K562 (cell line): ENCODE measurements at regions not wholly inside any gene's neighbourhood (a gene's known extent, or its start where the extent isn't known, plus 50 kb on each side); places are given as distances from the start of the nearest gene placed in this dataset.

ENCODE experiments used
- ATAC-seq: fragments of 200-7000 bp; cut with Tn5 transposase; 3 replicates; pipeline ENCODE4 v1.9.1; 2020; ENCODE audit warnings: moderate library complexity
- BruUV-seq: library from RNA; stranded (reverse); fragments of 400-500 nt; replicated peaks from 2 replicates; lab custom pipeline; 2021; lab: Mats Ljungman, UMichigan
- CTCF ChIA-PET: fragments of 300-600 bp; formaldehyde crosslinking; extraction: SDS; loops from one replicate; lab custom pipeline; 2021; ENCODE audit warnings: low intra/inter-chr PET ratio; lab: Yijun Ruan, JAX
- POLR2A ChIA-PET: fragments of 300-600, 350-650 bp; sonication (Branson Sonifier 250); formaldehyde crosslinking; extraction: SDS; loops from one replicate; lab custom pipeline; 2021; ENCODE audit warnings: antibody characterized with exemption, inconsistent platforms; lab: Yijun Ruan, JAX
- DNase-seq, 4 experiments: peaks; one replicate each; pipeline versions ENCODE4 v3.0.0 to v3.0.0-alpha.2; 2011 to 2018; ENCODE audit warnings: low spot score in 3 of 4, mixed read lengths in 3 of 4; ENCODE audit errors: extremely low read depth in 1 of 4
- FAIRE-seq: peaks from 2 replicates; lab custom pipeline; 2011; peaks lifted over from hg19 to GRCh38; lab: Jason Lieb, UNC
- H2AFZ ChIP-seq: 2 replicates; pipeline ENCODE4 v1.6.0; 2011; ENCODE audit warnings: low read depth, low read length, control low read depth, inconsistent platforms
- H3K27ac ChIP-seq: fragments of 200-600 bp; 3 replicates; pipeline ENCODE4 v1.8.0; 2011; ENCODE audit warnings: low read depth, mild to moderate bottlenecking, control low read depth, inconsistent platforms, low read length, moderate library complexity, mixed read lengths; ENCODE audit errors: extremely low read depth
- H3K27me3 ChIP-seq, 2 experiments: fragments of 300-600 bp in 1 of 2; 2 replicates in 1 of 2; 3 replicates in 1 of 2; pipeline versions ENCODE4 v1.6.0 to v1.8.0; 2011; ENCODE audit warnings: inconsistent platforms in 2 of 2, low read length in 2 of 2, mild to moderate bottlenecking in 1 of 2, mixed read lengths in 1 of 2, moderate library complexity in 1 of 2; ENCODE audit not compliant: control insufficient read depth in 2 of 2, insufficient read depth in 2 of 2
- H3K36me3 ChIP-seq: fragments of 300-600 bp; 3 replicates; pipeline ENCODE4 v1.8.0; 2011; ENCODE audit warnings: mild to moderate bottlenecking, low read length, inconsistent platforms; ENCODE audit not compliant: control insufficient read depth, insufficient read depth
- H3K4me1 ChIP-seq, 2 experiments: fragments of 200-600 bp in 1 of 2; replicated peaks in 1 of 2; 2 replicates in 1 of 2; 3 replicates in 1 of 2; pipeline versions ENCODE4 v1.5.1 to v1.8.0; 2011; ENCODE audit warnings: inconsistent platforms in 2 of 2, low read length in 2 of 2, mild to moderate bottlenecking in 1 of 2, mixed read lengths in 1 of 2, moderate library complexity in 1 of 2; ENCODE audit not compliant: control insufficient read depth in 2 of 2, insufficient read depth in 2 of 2
- H3K4me2 ChIP-seq: 2 replicates; pipeline ENCODE4 v1.6.1; 2011; ENCODE audit warnings: low read length, control low read depth, inconsistent platforms, mixed read lengths; ENCODE audit not compliant: insufficient read depth
- H3K4me3 ChIP-seq: fragments of 200-600 bp; sonication (generic), shearing (Covaris generic); 2 replicates; pipeline ENCODE4 v1.5.1; 2016; ENCODE audit warnings: control low read depth, inconsistent platforms
- H3K79me2 ChIP-seq: fragments of 200-600 bp; 3 replicates; pipeline ENCODE4 v1.8.0; 2011; ENCODE audit warnings: low read length, inconsistent platforms; ENCODE audit not compliant: control insufficient read depth, insufficient read depth
- H3K9ac ChIP-seq, 2 experiments: 2 replicates each; pipeline versions ENCODE4 v1.6.0 to v1.6.1; 2011; ENCODE audit warnings: low read depth in 2 of 2, low read length in 2 of 2, control low read depth in 1 of 2, inconsistent platforms in 1 of 2, mild to moderate bottlenecking in 1 of 2, mixed read lengths in 1 of 2; ENCODE audit not compliant: insufficient read depth in 1 of 2
- H3K9me1 ChIP-seq: one replicate; pipeline ENCODE4 v1.6.0; 2011; ENCODE audit warnings: inconsistent platforms, mild to moderate bottlenecking, low read length, moderate library complexity; ENCODE audit not compliant: control insufficient read depth, insufficient read depth
- H3K9me3 ChIP-seq: replicated peaks from 2 replicates; pipeline ENCODE4 v1.5.1; 2011; ENCODE audit warnings: low read depth, low read length, inconsistent platforms; ENCODE audit not compliant: control insufficient read depth, insufficient read depth
- H4K20me1 ChIP-seq: replicated peaks from 2 replicates; pipeline ENCODE4 v1.6.1; 2011; ENCODE audit warnings: low read length, inconsistent platforms, mixed read lengths; ENCODE audit not compliant: control insufficient read depth, insufficient read depth
- CHD2 ChIP-seq: IDR thresholded peaks from 2 replicates; pipeline ENCODE4 v1.6.1; 2011; ENCODE audit warnings: low read depth, low read length
- ERF ChIP-seq: fragments of 450-650 bp; formaldehyde crosslinking; IDR thresholded peaks from 2 replicates; pipeline ENCODE4 v1.4.0; 2020; ENCODE audit warnings: mild to moderate bottlenecking, mixed read lengths
- MTF1 ChIP-seq: fragments of 250-450 bp; sonication (Bioruptor Pico); IDR thresholded peaks from 2 replicates; pipeline ENCODE4 v1.9.0; 2021; ENCODE audit warnings: moderate library complexity, mild to moderate bottlenecking, inconsistent platforms, borderline replicate concordance
- TAF7 ChIP-seq: fragments of 450-650 bp; IDR thresholded peaks from 2 replicates; pipeline ENCODE4 v1.6.1; 2016; ENCODE audit warnings: missing genetic modification characterization, missing compliant biosample characterization
- ZBED1 ChIP-seq: IDR thresholded peaks from 2 replicates; pipeline ENCODE4 v1.6.1; 2014
- ZFP36 ChIP-seq: fragments of 150-350 bp; IDR thresholded peaks from 2 replicates; pipeline ENCODE4 v1.6.1; 2018; ENCODE audit warnings: low read length, low read depth; ENCODE audit not compliant: partially characterized antibody
- ZNF12 ChIP-seq: sonication (generic); formaldehyde crosslinking; IDR thresholded peaks from 2 replicates; pipeline ENCODE4 v1.4.0; 2020; ENCODE audit warnings: mild to moderate bottlenecking, missing genetic modification reagents
- ZNF165 ChIP-seq: fragments of 250-450 bp; sonication (Bioruptor Pico); IDR thresholded peaks from 2 replicates; pipeline ENCODE4 v1.4.0; 2020; ENCODE audit warnings: borderline replicate concordance
- ZNF311 ChIP-seq: fragments of 250-450 bp; sonication (Bioruptor Pico); IDR thresholded peaks from 2 replicates; pipeline ENCODE4 v1.4.0; 2020; ENCODE audit warnings: mild to moderate bottlenecking, moderate library complexity
- WGBS: fragments of 100-300 bp; shearing (Covaris generic); methylation state at CpG from one replicate; pipeline ENCODE4 v1.1.6; 2016; ENCODE audit warnings: low coverage, mixed read lengths; ENCODE audit not compliant: insufficient coverage; ENCODE audit errors: missing lambda C conversion rate; 5-methylcytosine and 5-hydroxymethylcytosine counted together
- in situ Hi-C: fragments of 300-500 bp; cut with MboI; formaldehyde crosslinking; loops from 4 replicates; pipeline ENCODE4 v1.15.0; 2018; ENCODE audit warnings: inconsistent platforms, mixed read lengths
- intact Hi-C: fragments of 100-400 bp; cut with micrococcal nuclease; formaldehyde crosslinking; loops from 2 replicates; pipeline ENCODE4 v1.14.2; 2022
- TF ChIP-seq, protein P1 (sequence below): fragments of 450-650 bp; IDR thresholded peaks from 2 replicates; pipeline ENCODE4 v1.6.1; 2016; ENCODE audit warnings: missing biosample characterization, missing genetic modification characterization

DNA sequence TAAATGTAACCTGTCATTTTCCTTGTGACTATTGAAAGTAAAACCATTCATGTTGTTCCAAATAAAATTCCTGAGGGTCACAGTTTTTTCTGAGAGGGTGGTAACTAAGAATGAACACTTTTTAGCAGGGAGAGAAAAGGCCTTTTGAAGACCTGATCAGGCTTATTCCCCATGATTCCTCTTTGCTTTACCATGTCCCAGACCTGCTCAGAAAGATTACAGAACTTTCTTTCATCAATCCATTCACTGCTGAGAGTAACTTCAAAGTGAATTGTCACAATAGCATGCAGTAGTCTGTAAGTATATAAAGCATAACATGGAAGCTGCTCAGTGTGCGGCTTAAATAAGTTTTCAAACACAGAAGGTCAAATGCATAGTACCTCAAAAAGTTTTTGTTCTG lies 201.5 kb upstream of the COL11A1 start:
- no peak overlapping the region for H3K9ac ChIP-seq
- DNase-seq (no peak), FAIRE-seq (no peak), ATAC-seq (no peak)
- no peak overlapping the region for H3K4me3 ChIP-seq
- 0 out of 2 replicates have a peak, but pooled peaks cover 2% of the 10 kb centered on the region for H3K9me3 ChIP-seq
- WGBS = 7% methylated on average over 1 of the region's 1 CpG
- H4K20me1 ChIP-seq = no peaks in the 10 kb centered on the region
- H3K9me1 ChIP-seq = no peaks in the 10 kb centered on the region
- no peak overlapping the region for H2AFZ ChIP-seq
- H3K4me2 ChIP-seq = no peak overlapping the region
- TF ChIP-seq ZFP36 = no peak
- no peak for TF ChIP-seq ZNF165 (CRISPR knock-in tag)
- TF ChIP-seq, protein P1, sequence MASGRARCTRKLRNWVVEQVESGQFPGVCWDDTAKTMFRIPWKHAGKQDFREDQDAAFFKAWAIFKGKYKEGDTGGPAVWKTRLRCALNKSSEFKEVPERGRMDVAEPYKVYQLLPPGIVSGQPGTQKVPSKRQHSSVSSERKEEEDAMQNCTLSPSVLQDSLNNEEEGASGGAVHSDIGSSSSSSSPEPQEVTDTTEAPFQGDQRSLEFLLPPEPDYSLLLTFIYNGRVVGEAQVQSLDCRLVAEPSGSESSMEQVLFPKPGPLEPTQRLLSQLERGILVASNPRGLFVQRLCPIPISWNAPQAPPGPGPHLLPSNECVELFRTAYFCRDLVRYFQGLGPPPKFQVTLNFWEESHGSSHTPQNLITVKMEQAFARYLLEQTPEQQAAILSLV = no peak
- no peak for TF ChIP-seq CHD2
- TF ChIP-seq ZBED1 = no peak
- no peak for TF ChIP-seq MTF1 (CRISPR knock-in tag)
- TF ChIP-seq ZNF12 (CRISPR knock-in tag) = no peak
- CTCF ChIA-PET = no interaction called here
- H3K4me1 ChIP-seq = no peaks in the 10 kb centered on the region
- H3K79me2 ChIP-seq = no peaks in the 10 kb centered on the region
- intact Hi-C loops (no loop called here), in situ Hi-C loops (no loop called here)
- POLR2A ChIA-PET = no interaction called here
- BruUV-seq = no TSS peak
- no peaks in the 10 kb centered on the region for H3K27me3 ChIP-seq
- no peak overlapping the region for H3K27ac ChIP-seq
- H3K36me3 ChIP-seq = no peaks in the 10 kb centered on the region

DNA sequence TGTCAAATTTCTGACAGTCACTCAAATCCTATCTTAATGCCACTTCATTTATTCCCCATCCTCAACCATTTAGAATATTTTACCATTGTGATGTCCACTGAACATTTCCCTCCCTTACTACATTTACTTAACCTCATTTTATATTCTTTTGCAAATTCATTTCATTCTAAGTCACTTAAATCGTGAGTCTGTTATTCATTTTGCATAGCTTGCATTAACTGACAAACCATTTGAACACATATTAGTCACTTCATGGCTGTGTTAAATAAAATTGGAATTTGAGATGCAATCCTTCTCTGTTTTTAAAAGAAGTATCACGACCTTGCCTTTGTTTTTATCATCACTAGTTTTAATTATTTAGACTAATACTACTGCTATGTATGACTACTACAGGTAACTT lies 199.4 kb upstream of the COL11A1 start:
- H3K9me3 ChIP-seq = 0 out of 2 replicates have a peak, but pooled peaks cover 2% of the 10 kb centered on the region
- no peaks in the 10 kb centered on the region for H3K79me2 ChIP-seq
- no peaks in the 10 kb centered on the region for H4K20me1 ChIP-seq
- DNase-seq (no peak), ATAC-seq (no peak), FAIRE-seq (no peak)
- H3K27ac ChIP-seq = no peak overlapping the region
- H3K27me3 ChIP-seq = no peaks in the 10 kb centered on the region
- 0% methylated on average over 2 of the region's 2 CpGs for WGBS
- BruUV-seq = no TSS peak
- H3K4me2 ChIP-seq = no peak overlapping the region
- no peak overlapping the region for H3K9ac ChIP-seq
- intact Hi-C loops = no loop called here
- no peaks in the 10 kb centered on the region for H3K9me1 ChIP-seq
- CTCF ChIA-PET = no interaction called here
- H3K4me3 ChIP-seq = no peak overlapping the region
- in situ Hi-C loops = no loop called here
- no peaks in the 10 kb centered on the region for H3K4me1 ChIP-seq
- no peaks in the 10 kb centered on the region for H3K36me3 ChIP-seq
- POLR2A ChIA-PET = no interaction called here
- H2AFZ ChIP-seq = no peak overlapping the region
- TF ChIP-seq ERF (CRISPR knock-in tag) (no peak), ZNF311 (no peak), TAF7 (tag) (no peak)
